SK-N-SH treated with all-trans-retinoic acid at 6 μM for 48 hours (cell line): ENCODE measurements at regions not wholly inside any gene's neighbourhood (a gene's known extent, or its start where the extent isn't known, plus 50 kb on each side); places are given as distances from the start of the nearest gene placed in this dataset.

ENCODE experiments used
- ATAC-seq: fragments of 200-7000 bp; cut with Tn5 transposase; 3 replicates; pipeline ENCODE4 v1.9.1; 2020; ENCODE audit warnings: mild to moderate bottlenecking, moderate library complexity
- ARNTL ChIP-seq: fragments of 450-650 bp; formaldehyde crosslinking; IDR thresholded peaks from 2 replicates; pipeline ENCODE4 v1.5.0; 2020; ENCODE audit warnings: low read depth, mild to moderate bottlenecking, moderate library complexity, borderline replicate concordance
- BACH2 ChIP-seq: fragments of 250-450 bp; sonication (Bioruptor Pico); IDR thresholded peaks from 2 replicates; pipeline ENCODE4 v1.9.0; 2021; ENCODE audit warnings: mild to moderate bottlenecking, borderline replicate concordance
- CSDC2 ChIP-seq: fragments of 250-450 bp; sonication (Bioruptor Pico); IDR thresholded peaks from 2 replicates; pipeline ENCODE4 v1.5.0; 2020; ENCODE audit warnings: mild to moderate bottlenecking, moderate library complexity
- ESRRG ChIP-seq: fragments of 250-450 bp; sonication (Bioruptor Pico); IDR thresholded peaks from 2 replicates; pipeline ENCODE4 v1.6.1; 2021; ENCODE audit warnings: mild to moderate bottlenecking
- ISL1 ChIP-seq: fragments of 250-450 bp; sonication (Bioruptor Pico); IDR thresholded peaks from 2 replicates; pipeline ENCODE4 v2.1.2; 2022; ENCODE audit warnings: mild to moderate bottlenecking, moderate library complexity
- OSR1 ChIP-seq: fragments of 250-450 bp; sonication (Bioruptor Pico); IDR thresholded peaks from 2 replicates; pipeline ENCODE4 v1.8.0; 2022; ENCODE audit warnings: moderate library complexity, mild to moderate bottlenecking, inconsistent platforms
- PPARA ChIP-seq: fragments of 250-450 bp; sonication (Bioruptor Pico); IDR thresholded peaks from 2 replicates; pipeline ENCODE4 v1.5.0; 2020; ENCODE audit warnings: mild to moderate bottlenecking, borderline replicate concordance
- RARB ChIP-seq: fragments of 250-450 bp; sonication (Bioruptor Pico); IDR thresholded peaks from 2 replicates; pipeline ENCODE4 v1.8.0; 2021; ENCODE audit warnings: mild to moderate bottlenecking, moderate library complexity
- SNAI2 ChIP-seq: fragments of 250-450 bp; sonication (Bioruptor Pico); IDR thresholded peaks from 2 replicates; pipeline ENCODE4 v1.5.0; 2020; ENCODE audit warnings: mild to moderate bottlenecking, moderate library complexity
- TCF4 ChIP-seq: fragments of 250-450 bp; sonication (Bioruptor Pico); IDR thresholded peaks from 2 replicates; pipeline ENCODE4 v1.8.0; 2021; ENCODE audit warnings: mild to moderate bottlenecking, moderate library complexity, borderline replicate concordance
- TOX ChIP-seq: fragments of 250-450 bp; sonication (Bioruptor Pico); IDR thresholded peaks from 2 replicates; pipeline ENCODE4 v1.8.0; 2021; ENCODE audit warnings: mild to moderate bottlenecking, moderate library complexity, borderline replicate concordance
- ZC3H10 ChIP-seq: fragments of 250-450 bp; sonication (Bioruptor Pico); IDR thresholded peaks from 2 replicates; pipeline ENCODE4 v1.5.1; 2021; ENCODE audit warnings: mild to moderate bottlenecking, moderate library complexity
- ZFP3 ChIP-seq: fragments of 250-450 bp; sonication (Bioruptor Pico); IDR thresholded peaks from 2 replicates; pipeline ENCODE4 v1.5.0; 2020; ENCODE audit warnings: mild to moderate bottlenecking, moderate library complexity
- ZFP30 ChIP-seq: fragments of 450-650 bp; formaldehyde crosslinking; IDR thresholded peaks from 2 replicates; pipeline ENCODE4 v1.5.0; 2022; ENCODE audit warnings: mild to moderate bottlenecking, moderate library complexity
- ZNF565 ChIP-seq: fragments of 450-650 bp; formaldehyde crosslinking; conservative IDR thresholded peaks from 2 replicates; pipeline ENCODE4 v1.5.0; 2020; ENCODE audit warnings: low read depth, mild to moderate bottlenecking, moderate library complexity
- ZNF70 ChIP-seq: fragments of 450-650 bp; formaldehyde crosslinking; IDR thresholded peaks from 2 replicates; pipeline ENCODE4 v1.5.0; 2020; ENCODE audit warnings: mild to moderate bottlenecking, moderate library complexity
- ZNF8 ChIP-seq: fragments of 450-650 bp; formaldehyde crosslinking; IDR thresholded peaks from 2 replicates; pipeline ENCODE4 v1.5.0; 2020; ENCODE audit warnings: mild to moderate bottlenecking, moderate library complexity
- TF ChIP-seq, protein P1 (sequence below): fragments of 250-450 bp; sonication (Bioruptor Pico); IDR thresholded peaks from 2 replicates; pipeline ENCODE4 v1.5.1; 2020; ENCODE audit warnings: low read depth, mild to moderate bottlenecking, moderate library complexity
- TF ChIP-seq, protein P2 (sequence below): fragments of 250-450 bp; sonication (Bioruptor Pico); IDR thresholded peaks from 2 replicates; pipeline ENCODE4 v1.8.0; 2020; ENCODE audit warnings: mild to moderate bottlenecking, moderate library complexity, borderline replicate concordance
- TF ChIP-seq, protein P3 (sequence below): fragments of 250-450 bp; sonication (Bioruptor Pico); IDR thresholded peaks from 2 replicates; pipeline ENCODE4 v1.8.0; 2021; ENCODE audit warnings: low read depth, mild to moderate bottlenecking, moderate library complexity, borderline replicate concordance
- TF ChIP-seq, protein P4 (sequence below): fragments of 250-450 bp; sonication (Bioruptor Pico); IDR thresholded peaks from 2 replicates; pipeline ENCODE4 v1.5.1; 2021; ENCODE audit warnings: mild to moderate bottlenecking, moderate library complexity
- TF ChIP-seq, protein P5 (sequence below): fragments of 250-450 bp; sonication (Bioruptor Pico); IDR thresholded peaks from 2 replicates; pipeline ENCODE4 v1.5.0; 2020; ENCODE audit warnings: mild to moderate bottlenecking, moderate library complexity

DNA sequence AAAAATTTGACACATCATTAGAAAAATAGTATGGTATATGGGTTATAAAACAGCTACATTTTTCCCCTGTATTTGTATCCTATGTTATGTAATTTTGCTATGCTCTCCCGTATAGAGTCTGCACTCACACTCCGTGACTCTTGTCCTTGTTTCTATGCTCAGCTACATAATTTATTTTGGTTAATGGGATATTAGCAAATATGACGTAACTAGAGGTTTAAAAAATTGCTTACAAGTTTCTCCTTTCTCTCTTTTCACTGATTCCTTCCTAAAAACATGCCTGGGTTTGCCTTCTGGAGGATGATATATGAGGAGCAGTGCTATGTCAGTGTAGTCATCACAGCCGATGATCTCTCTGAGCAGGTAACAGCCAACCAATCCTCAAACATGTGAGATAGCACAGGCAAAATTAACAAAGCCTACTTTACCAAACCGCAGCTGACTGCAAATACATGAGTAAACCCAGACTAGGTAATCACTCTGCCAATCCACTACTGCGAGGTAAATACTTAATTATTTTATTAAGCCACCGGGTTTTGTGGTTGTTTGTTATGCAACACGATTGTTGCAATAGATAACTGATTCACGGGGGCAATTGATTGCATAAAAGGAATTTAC is 126.9 kb downstream of the KIF2B start:
- TF ChIP-seq, protein P1, sequence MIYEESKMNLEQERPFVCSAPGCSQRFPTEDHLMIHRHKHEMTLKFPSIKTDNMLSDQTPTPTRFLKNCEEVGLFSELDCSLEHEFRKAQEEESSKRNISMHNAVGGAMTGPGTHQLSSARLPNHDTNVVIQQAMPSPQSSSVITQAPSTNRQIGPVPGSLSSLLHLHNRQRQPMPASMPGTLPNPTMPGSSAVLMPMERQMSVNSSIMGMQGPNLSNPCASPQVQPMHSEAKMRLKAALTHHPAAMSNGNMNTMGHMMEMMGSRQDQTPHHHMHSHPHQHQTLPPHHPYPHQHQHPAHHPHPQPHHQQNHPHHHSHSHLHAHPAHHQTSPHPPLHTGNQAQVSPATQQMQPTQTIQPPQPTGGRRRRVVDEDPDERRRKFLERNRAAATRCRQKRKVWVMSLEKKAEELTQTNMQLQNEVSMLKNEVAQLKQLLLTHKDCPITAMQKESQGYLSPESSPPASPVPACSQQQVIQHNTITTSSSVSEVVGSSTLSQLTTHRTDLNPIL: no peak
- no peak for TF ChIP-seq OSR1
- TF ChIP-seq ZFP3 (CRISPR knock-in tag): no peak
- no peak for TF ChIP-seq TOX (CRISPR knock-in tag)
- no peak for TF ChIP-seq ZNF8 (CRISPR knock-in tag)
- no peak for TF ChIP-seq BACH2 (CRISPR knock-in tag)
- TF ChIP-seq ZC3H10 (CRISPR knock-in tag): no peak
- TF ChIP-seq, protein P2, sequence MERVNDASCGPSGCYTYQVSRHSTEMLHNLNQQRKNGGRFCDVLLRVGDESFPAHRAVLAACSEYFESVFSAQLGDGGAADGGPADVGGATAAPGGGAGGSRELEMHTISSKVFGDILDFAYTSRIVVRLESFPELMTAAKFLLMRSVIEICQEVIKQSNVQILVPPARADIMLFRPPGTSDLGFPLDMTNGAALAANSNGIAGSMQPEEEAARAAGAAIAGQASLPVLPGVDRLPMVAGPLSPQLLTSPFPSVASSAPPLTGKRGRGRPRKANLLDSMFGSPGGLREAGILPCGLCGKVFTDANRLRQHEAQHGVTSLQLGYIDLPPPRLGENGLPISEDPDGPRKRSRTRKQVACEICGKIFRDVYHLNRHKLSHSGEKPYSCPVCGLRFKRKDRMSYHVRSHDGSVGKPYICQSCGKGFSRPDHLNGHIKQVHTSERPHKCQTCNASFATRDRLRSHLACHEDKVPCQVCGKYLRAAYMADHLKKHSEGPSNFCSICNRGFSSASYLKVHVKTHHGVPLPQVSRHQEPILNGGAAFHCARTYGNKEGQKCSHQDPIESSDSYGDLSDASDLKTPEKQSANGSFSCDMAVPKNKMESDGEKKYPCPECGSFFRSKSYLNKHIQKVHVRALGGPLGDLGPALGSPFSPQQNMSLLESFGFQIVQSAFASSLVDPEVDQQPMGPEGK: no peak
- TF ChIP-seq ARNTL (CRISPR knock-in tag): no peak
- TF ChIP-seq, protein P3, sequence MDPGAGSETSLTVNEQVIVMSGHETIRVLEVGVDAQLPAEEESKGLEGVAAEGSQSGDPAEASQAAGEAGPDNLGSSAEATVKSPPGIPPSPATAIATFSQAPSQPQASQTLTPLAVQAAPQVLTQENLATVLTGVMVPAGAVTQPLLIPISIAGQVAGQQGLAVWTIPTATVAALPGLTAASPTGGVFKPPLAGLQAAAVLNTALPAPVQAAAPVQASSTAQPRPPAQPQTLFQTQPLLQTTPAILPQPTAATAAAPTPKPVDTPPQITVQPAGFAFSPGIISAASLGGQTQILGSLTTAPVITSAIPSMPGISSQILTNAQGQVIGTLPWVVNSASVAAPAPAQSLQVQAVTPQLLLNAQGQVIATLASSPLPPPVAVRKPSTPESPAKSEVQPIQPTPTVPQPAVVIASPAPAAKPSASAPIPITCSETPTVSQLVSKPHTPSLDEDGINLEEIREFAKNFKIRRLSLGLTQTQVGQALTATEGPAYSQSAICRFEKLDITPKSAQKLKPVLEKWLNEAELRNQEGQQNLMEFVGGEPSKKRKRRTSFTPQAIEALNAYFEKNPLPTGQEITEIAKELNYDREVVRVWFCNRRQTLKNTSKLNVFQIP (CRISPR knock-in tag): no peak
- TF ChIP-seq SNAI2 (CRISPR knock-in tag): no peak
- TF ChIP-seq ISL1 (CRISPR knock-in tag): no peak
- TF ChIP-seq, protein P4, sequence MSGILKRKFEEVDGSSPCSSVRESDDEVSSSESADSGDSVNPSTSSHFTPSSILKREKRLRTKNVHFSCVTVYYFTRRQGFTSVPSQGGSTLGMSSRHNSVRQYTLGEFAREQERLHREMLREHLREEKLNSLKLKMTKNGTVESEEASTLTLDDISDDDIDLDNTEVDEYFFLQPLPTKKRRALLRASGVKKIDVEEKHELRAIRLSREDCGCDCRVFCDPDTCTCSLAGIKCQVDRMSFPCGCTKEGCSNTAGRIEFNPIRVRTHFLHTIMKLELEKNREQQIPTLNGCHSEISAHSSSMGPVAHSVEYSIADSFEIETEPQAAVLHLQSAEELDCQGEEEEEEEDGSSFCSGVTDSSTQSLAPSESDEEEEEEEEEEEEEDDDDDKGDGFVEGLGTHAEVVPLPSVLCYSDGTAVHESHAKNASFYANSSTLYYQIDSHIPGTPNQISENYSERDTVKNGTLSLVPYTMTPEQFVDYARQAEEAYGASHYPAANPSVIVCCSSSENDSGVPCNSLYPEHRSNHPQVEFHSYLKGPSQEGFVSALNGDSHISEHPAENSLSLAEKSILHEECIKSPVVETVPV: no peak
- TF ChIP-seq, all 23 proteins: peak for 0
- no peak for ATAC-seq

DNA sequence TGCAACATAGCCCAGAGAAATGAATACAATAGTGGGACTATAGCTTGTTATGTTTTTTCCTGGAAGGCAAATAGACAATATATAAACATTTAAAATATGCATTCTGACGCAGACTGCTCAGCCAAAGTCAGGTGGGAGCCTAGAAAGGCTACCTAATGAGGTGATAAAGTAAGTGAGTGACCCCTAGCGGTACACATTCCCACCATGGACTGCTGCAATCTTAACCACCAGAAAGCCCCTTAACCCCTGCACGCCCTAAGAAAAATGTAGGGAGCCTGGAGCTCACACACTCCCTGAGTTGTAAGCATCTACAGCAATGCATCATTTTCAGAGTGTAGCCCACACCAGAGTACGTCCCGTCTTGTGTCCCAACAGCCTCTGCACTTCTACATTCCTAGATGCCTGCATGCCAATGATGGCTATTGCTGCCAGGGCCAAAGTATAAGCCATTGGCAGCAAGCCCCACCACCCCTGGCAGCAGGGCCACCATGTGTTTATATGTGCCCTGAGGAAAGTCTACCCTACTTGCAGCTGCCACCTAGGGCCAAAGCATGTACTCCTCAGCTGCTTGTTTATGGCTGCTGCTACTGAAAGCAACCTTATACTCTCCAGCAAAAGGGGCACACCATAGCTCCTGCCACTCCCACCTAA is 127.6 kb downstream of the KIF2B start:
- TF ChIP-seq ZFP3 (CRISPR knock-in tag) (no peak), ZFP30 (CRISPR knock-in tag) (no peak), ZNF70 (CRISPR knock-in tag) (no peak), ISL1 (CRISPR knock-in tag) (no peak), RARB (CRISPR knock-in tag) (no peak), OSR1 (no peak)
- TF ChIP-seq, protein P5, sequence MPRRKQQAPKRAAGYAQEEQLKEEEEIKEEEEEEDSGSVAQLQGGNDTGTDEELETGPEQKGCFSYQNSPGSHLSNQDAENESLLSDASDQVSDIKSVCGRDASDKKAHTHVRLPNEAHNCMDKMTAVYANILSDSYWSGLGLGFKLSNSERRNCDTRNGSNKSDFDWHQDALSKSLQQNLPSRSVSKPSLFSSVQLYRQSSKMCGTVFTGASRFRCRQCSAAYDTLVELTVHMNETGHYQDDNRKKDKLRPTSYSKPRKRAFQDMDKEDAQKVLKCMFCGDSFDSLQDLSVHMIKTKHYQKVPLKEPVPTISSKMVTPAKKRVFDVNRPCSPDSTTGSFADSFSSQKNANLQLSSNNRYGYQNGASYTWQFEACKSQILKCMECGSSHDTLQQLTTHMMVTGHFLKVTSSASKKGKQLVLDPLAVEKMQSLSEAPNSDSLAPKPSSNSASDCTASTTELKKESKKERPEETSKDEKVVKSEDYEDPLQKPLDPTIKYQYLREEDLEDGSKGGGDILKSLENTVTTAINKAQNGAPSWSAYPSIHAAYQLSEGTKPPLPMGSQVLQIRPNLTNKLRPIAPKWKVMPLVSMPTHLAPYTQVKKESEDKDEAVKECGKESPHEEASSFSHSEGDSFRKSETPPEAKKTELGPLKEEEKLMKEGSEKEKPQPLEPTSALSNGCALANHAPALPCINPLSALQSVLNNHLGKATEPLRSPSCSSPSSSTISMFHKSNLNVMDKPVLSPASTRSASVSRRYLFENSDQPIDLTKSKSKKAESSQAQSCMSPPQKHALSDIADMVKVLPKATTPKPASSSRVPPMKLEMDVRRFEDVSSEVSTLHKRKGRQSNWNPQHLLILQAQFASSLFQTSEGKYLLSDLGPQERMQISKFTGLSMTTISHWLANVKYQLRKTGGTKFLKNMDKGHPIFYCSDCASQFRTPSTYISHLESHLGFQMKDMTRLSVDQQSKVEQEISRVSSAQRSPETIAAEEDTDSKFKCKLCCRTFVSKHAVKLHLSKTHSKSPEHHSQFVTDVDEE (CRISPR knock-in tag): no peak
- TF ChIP-seq, all 23 proteins: peak for 0
- ATAC-seq: no peak

DNA sequence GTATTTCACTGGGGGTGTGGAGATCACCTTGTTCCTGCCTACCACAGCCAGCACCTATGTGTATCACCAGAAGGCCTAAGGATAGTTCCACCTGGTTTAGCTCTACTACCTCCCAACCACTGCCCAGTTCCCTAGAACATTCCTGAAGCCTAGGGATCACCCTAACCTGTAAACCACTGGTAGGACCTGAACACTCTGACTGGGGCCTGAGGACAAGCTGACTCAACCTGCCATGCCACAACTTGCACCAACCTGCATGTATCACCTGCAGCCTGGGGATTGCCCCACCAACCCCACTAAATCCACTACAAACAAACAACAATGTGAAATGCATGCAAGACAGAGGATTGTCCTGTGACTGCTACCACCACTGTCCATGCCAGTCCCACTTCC is 128.1 kb downstream of the KIF2B start:
- ATAC-seq: no peak
- no peak for TF ChIP-seq ZFP3 (CRISPR knock-in tag)

DNA sequence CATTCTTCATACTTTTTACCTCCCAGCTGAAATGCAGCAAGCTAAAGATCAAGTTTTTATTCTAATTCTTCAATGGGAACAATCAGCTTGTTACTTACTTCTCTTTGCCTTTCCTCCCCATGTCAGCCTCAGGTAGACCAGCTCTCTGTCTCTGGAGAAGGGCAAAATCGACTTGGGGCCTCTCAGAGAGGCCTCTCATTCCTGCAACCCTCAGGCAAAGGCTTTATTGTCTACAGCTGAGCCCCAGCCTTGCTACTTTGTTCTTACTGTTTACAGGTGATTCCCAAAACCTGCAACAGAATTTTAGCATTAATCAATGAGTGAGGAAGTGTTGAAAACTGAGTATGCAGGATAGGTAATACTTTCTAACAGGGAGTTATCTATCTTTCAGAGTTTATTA is 148.6 kb downstream of the KIF2B start:
- no peak for ATAC-seq
- TF ChIP-seq ESRRG (no peak), ZFP30 (CRISPR knock-in tag) (no peak), CSDC2 (CRISPR knock-in tag) (no peak), ZNF565 (CRISPR knock-in tag) (no peak), ZNF8 (CRISPR knock-in tag) (no peak), PPARA (CRISPR knock-in tag) (no peak), ZNF70 (CRISPR knock-in tag) (no peak), ARNTL (CRISPR knock-in tag) (no peak), BACH2 (CRISPR knock-in tag) (no peak), ZFP3 (CRISPR knock-in tag) (no peak), TCF4 (CRISPR knock-in tag) (no peak)
- TF ChIP-seq, protein P1: no peak
- TF ChIP-seq, protein P4: no peak
